ENCODE measurements at regions not wholly inside any gene's neighbourhood (a gene's known extent, or its start where the extent isn't known, plus 50 kb on each side); places are given as distances from the start of the nearest gene placed in this dataset.
A peak's percentile ranks its signal among the peaks of the same experiment; 100 is the strongest.
"Not testable (repeated sequence)": the region's sequence is repeated elsewhere in the genome, so short reads cannot be mapped to it uniquely, and the experiment has no call there.

DNA sequence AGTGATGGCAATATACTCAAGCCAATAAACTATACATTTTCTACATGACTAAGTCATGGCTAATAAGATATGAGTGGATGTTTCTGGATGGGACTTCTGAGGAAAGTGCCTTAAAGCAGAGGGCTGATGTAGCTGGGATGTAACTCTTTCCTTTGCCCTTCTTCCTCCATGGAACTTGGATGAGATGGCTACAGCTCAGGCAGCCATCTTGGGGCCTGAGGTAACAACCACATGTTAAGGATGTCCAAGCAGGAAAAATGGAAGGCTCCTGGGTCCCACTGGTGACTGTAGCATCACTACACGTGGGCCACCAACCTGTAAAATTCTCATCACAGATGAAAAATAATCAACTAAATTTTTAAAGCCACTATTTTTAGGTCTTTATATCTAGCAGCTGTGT, 54.4 kb upstream of the GRIP1 start:
- no peak for DNase-seq

DNA sequence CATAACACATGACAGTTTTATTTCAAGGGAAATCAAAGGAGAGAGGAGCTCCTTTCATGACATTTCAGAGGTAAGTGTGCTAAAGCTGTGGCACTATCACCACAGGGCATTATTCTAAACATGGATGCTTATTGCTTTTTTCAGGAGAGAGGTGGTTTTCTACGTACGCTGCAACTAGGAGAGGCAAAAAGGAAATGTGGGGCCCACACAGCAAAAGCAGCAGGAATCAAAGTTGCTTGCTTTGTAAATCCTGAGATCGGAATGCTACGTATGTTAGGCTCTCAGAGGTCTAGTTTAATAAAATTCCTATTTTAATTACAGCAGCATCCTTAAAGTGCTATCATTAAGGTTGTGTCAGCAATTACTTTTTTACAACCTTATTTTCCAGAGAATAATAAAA, 55.0 kb upstream of the GRIP1 start:
- DNase-seq, result no peak

DNA sequence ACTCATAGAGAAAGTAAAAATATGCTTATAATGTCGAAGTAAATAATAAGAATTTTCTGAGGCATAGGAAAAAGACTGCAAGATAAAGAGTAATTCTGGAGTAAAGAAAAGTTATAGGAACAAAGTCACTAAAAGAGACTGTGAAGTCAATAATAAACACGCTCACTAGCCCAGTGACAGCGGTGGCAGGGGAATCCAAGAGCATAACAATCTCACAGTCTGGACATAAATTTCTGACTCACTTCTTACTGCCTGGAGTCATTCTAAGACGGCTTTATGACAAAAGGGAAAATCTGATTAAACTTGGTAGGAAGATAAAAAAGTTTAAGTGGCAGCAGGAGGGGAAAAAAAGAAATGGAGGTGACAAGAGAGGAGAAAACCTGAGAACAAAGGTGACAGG, 56.4 kb upstream of the GRIP1 start:
- no peak for DNase-seq

DNA sequence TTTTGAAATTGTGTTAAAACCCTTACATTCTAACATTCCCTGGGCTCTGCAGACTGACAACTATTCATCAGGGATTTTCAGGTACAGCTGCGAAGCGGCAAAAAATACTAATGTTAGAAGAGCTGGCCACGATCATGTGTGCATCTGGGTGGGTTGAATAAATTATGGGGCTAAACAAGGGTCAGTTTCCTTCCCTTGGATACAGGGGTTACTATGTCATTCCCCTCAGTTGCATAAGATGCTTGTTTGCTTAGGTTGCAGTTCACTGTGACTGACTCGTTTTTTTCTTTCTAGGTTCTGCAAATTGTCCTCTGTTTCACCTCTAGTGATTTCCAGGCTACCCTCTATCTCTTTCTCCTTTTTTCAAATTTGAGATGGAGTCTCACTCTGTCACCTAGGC, 58.1 kb upstream of the GRIP1 start:
- no peak for DNase-seq

DNA sequence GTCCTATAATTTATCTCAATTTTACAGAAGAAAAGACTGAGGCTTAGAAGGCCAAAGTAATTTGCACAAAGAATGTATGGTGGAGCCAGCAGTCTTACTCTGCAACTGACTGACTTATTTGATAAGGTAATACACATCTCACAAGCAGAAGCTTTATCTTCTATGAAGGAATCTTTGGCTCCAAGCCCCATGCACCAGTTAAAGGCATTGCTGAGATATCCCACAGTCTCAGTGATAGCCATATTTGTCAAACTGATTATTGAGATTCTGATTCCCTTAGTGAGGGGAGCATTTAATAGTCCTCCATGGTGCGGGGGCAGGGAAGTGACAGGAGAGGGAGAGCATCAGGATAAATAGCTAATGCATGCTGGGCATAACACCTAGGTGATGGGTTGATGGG, 60.4 kb upstream of the GRIP1 start:
- no peak for DNase-seq

DNA sequence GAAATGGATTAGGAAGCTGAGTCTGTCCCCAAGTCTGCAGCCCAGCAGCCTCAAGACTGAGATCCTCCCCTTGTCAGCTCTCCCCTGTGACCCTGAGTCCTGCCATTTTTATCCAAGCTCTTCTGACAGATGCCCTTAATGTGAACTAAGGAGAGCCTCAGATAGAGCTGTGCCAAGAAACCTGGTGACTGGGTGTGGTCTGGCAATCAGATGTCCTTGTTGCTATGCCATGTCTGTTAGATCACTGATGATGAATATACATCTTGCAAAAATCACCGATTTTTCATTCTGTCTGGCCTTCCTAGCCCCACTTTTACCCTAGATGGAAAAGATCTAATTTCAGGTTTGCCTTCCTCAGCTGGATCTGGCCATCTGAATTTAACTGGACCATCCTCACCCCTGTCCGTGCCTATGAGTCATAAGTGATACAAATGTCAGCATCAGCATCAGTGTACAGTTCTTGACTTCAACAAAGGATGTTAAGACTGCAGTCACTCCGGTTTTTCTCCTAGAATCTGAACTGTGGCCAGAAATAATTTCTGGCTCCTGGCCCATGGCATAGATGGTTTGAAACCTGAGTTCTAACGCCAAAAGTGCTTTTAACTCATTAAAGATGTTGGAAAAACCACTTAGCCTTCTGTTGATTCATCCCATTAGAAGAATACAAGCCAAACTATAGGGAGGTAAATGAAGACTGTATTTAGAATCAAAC, 61.2 kb upstream of the GRIP1 start:
- peak; percentile 74 for DNase-seq

DNA sequence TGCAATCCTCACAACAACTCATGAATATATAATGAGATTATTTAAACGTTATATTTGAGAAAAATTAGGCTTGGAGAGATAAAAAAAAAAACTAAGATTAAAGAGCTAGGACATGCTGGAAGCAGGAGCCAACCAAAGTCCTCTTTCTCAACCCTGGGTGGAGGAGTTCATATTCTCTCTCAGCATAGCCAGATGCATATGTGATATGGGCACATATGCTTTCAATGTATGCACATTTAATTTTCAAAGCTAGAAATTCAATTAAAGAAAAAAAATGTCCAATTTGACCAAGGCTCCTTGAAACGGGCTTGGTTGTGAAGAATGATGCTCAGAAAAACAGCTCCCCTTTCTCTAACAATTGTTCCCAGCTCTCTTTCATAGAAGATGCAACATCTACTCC, 61.9 kb upstream of the GRIP1 start:
- DNase-seq, result peak; percentile 45

DNA sequence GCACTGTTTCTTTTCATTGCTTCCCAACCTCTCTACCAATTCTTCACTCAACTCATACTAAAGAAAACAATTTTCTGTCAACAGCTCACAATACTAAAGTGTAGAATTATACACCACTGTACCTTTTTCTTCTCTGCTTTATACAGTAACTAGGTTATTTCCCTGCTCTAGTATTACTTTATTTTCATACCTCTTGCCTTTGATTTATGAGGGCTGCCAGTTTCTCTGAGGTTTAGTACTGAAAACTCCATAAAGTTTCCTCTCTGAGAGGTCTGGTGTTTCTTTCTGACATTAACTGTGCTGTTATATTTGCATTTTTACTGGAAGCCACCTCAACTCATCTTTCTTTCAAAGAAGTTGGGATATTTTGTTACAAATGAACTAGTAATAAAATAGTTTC, 63.0 kb upstream of the GRIP1 start:
- no peak for DNase-seq

DNA sequence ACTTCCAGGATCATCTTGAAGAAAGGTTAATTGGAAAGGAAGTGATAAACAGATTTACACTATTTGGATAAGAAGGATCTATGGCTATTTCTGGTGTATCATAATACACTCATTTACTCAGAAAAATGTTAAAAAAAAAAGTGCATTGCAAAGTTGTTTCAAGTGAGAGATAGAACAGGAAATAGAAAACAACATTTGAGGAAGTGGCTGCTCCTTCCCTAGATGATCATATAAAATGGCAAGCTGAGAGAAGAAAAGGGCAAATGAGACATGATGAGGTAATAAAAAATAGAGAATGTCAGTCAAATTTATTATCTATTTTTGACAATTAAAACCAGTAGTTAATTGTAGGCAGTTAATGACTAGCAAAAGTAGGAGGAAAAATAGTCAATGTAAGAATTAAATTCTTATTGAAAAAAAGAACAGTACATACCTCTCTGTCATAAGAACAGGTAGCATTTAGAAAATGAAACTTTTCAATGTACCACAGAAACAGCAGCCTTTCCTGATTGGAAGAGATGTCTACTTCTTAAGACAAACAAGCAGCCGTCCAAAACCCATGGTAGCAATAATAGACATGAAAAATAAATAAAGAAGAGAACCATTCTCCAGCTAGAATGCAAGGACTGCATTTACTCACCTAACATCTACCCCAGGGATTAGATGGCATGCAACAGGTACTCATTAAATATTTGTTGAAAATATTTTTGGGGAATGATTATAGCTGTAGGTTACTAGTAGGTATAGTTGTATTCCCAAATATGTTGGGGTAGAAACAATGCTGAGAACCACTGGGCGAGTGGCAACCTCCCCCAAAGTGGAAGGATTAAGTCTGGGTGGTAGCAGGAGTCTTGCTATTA, 63.9 kb upstream of the GRIP1 start:
- DNase-seq, result no peak

DNA sequence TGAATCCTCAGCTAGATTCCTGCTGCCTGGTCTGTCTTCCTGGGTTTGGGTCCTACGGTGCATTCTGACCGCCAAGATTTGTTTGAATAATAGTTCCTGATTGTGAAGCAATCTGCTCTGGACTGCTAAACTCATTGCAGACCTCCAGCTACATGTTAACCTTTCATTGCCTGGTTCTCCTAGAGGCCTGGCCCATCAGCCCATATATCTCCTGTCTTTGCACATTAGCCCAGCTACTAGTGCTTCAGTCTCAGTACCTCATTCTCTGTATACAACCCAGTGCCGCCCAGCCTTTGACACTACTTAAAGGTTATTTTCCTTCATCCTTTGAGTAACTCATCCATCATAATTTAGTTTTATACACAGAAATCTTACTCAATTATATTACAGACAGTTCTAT, 65.6 kb upstream of the GRIP1 start:
- no peak for DNase-seq

DNA sequence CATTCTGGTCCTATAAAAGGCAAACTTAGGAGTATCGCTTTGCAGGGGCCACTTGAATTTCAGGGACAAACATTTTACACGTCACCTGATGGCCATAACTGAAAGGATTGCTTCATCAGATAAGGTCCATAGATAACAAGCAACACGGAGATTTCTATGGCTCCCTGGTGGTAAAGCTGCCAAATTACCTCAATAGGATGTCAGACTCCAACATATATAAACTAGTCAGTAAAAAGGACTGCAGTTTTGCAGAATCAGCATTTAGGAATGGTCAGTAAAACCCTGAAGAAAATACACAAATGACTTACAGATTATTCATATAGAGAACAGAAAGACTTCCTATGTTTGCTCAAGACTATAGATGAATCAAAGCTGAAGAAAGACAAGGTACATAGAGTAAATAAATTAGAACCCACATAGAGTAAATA, 66.1 kb upstream of the GRIP1 start:
- no peak for DNase-seq

DNA sequence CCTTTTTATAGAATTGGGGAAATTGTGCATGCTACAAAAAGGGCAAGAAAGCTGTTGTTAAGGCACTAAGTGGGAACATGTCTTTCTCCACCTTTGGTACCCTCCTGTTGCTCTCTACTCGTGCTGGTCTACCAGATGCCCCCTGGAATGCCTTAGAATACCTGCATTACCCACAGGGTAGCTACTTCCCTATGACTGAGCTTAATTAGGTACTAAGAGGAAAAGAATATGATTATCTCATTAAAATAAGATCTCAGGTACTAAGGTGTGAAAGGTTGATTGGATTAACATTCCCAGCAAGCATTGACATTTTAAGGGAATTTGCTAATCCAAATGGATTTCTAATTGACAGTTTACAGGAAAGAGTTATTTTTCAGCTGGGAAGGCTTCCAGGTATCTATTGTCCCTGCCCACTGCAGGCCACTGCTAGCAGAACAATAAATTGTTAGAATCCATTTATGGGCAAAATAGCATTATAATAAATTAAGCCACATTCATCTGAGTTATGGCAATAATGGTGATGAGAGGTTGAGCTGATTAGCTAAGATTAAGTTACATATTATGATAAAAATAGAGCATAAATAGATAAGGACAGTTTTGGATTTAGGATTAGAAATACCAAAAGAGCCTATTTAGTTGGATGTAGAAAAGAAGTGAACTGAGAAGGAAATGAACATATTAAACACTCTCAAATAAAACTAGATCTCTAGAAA, 67.8 kb upstream of the GRIP1 start:
- no peak for DNase-seq

DNA sequence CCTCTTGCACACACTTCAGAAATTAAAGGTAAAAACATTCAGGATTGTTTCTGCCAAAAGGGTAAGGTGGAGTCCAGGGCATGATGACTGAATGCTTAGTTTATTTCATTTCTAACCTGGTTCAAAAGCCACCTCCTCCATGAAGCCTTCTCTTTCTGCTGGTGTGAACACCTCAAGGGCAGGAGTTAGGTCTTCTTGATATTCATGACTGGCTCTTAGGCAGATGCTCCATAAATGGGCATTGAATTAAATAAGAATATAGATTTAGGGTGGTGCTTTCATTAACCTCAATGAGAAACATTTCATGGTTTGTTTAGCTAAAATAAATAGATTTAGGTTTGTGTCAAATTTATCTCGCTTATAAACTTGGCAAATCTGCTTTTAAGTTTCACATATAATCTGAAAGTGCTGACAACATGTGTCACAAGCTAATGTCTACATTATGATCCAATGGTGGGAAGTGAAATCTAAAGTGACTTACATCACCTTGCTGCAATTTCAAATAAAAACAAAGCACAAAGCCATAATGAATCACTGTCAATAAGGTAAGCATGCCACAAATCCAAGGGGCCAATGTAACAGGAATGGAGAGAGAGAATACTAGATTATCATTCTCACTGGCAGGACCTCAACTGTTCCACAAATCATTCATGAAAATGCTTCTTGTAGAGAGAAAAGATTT, 72.7 kb upstream of the GRIP1 start:
- no peak for DNase-seq

DNA sequence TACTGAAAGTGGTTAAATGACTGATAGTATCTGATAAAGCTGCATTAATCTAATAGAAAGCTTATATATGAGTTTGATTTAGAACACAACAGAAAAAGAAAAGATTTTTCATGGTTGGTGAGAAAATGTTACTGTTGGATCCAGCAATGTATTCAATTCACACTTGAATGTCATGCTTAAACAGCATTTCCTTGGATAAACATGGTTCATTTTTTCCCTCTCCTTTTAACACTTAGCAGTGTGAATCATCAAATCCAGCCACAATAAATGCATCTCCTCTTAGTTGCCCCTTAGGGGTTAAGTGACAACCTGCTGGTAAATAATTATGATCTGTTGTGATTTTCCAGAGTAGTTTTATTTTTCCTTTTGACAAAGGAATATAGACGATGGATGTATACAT, 74.9 kb upstream of the GRIP1 start:
- DNase-seq, result no peak

DNA sequence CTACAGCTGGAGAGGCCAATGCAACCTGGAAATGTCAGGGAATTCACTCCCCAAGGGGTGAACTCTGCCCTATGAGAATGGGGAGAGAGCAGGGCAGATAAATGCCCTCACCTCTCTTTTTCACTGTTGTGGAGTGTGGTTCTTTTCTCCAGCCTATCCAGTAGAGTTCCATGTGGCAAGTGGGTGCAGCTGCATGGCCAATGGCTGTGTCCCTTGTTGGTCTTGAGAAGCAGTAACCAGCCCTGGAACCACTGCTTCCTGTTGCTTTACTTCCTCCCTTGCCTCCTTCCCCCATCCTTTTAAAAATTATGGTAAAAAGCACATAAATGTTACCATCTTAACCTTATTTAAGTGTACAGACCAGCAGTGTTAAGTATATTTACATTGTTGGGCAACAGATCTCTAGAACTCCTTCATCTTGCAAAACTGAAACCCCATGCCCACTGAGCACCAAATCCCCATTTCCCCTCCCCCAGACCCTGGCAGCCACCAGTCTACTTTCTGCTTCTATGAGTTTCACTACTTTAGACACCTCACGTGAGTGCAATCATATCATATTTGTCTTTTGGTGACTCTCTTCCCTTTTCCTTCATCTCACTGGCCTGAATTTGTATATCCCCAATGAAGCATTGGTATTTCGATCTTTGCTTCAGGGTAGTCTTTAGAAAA, 77.0 kb upstream of the GRIP1 start:
- no peak for DNase-seq

DNA sequence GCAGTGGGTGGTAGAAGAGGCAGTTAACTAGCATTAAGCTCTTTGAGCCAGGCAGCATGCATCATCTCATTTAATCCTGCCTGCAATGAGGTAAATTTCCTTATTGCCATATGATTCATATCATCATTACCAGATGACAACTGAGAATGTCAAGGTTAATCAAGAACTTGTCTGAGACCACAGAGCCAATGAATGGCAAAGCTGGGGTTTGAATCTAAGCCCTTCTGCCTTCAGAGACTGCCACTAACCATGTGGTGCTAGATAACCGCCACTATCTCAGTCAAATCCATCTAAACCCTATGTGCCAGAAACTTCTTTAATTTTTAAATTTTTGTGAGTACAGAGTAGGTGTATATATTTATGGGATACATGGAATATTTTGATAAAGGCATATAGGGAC, 77.8 kb upstream of the GRIP1 start:
- no peak for DNase-seq

DNA sequence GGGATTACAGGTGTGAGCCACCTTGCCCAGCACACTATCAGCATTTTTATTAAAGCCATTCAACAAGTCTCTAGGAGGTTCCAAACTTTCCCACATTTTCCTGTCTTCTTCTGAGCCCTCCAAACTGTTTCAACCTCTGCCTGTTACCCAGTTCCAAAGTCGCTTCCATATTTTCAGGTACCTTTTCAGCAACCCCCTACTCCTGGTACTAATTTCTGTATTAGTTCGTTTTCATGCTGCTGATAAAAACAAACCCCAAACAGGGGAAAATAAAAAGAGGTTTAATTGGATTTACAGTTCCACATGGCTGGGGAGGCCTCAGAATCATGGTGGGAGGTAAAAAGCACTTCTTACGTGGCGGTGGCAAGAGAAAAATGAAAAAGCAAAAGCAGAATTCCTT, 81.2 kb upstream of the GRIP1 start:
- not testable (repeated sequence) for DNase-seq

DNA sequence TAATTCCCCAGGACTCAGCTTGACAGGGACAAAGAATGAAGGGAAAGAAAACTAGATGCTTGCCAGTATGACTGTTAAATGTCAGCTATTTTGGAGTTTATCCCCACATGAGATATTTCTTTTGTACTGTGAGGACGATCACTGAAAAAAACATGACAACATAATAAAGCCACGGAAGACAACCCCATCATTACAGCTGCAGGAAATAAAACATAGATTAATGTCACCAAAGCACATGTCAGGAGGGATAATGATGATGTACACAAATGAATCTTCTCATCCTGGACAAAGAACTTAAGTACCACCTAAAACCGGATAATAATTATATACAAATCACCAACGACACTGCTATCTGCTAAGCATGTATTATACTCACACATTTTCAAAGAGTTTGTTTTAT, 84.6 kb upstream of the GRIP1 start:
- DNase-seq, result no peak

DNA sequence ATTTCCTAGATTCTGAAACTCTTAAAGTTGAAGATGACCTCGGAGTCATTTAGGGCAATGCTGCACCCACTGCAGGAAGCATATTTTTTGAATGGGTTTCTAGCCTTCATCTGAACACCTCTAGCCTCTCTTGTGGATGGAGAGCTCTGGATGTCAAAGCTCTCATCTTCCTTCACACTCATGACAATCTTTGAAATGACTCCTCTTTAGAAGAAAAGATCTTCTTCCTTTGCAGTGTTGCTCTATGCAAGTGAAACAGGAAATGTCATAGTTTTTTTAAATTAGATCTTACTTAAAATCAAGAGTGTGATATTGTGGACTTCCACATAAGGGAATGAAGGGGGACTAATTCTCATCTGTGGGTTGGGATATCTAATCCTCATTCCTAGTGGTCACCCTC, 86.3 kb upstream of the GRIP1 start:
- no peak for DNase-seq

DNA sequence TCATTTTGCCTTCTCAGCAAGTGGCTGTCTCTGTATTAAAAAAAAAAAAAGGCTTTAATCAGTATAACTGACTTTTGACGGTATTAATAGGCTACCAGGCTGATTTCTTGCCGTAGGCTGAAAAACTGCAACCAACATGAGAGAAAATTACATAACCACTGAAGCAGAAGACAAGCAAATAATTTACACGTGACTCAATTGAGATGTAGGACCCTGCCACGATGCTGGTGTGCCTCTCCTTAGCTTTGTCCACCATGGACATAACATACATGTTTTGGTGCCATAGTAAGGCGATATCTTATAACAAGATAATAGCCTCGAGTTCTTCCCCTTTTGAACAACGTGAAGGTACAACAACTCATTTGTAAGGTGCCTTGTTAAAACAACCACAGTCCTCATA, 88.7 kb upstream of the GRIP1 start:
- DNase-seq, result no peak

DNA sequence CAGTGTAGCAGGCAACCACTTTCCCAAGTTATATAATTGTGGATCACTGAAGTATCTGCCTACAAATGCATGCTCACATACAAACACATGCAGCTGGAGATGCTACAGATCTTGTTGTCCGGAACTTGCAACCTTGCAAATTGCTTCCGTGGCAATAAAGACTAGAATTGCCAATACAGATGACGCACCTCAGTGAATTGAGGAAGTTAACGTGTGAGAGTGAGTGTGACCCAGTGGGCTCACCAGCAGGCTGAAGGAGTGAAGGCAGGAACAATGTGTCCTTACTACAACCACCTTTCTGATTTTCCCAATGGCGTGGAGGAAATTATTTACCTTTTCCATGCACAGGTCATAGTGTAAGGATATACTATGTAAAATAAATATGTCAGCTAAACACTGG, 89.4 kb upstream of the GRIP1 start:
- DNase-seq, result no peak

DNA sequence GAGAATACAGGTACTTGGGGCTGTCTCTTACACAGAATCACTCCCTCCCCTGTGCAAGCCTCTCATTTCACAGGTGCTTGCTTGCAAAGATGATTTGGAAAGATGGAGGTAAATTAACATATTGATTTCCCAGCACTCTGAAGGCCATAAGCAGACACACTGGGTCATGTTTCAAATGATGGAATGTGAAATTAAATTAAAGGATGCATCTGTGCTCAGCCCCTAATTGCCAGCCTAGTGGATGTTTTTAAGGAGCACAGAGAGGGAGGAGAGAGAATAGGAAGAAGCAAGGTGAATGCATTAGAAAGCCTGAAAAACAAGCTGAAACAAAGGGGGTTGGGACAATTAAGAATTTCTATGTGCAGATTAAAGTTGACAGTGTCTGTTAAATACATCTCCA, 96.1 kb upstream of the GRIP1 start:
- DNase-seq, result peak; percentile 84

DNA sequence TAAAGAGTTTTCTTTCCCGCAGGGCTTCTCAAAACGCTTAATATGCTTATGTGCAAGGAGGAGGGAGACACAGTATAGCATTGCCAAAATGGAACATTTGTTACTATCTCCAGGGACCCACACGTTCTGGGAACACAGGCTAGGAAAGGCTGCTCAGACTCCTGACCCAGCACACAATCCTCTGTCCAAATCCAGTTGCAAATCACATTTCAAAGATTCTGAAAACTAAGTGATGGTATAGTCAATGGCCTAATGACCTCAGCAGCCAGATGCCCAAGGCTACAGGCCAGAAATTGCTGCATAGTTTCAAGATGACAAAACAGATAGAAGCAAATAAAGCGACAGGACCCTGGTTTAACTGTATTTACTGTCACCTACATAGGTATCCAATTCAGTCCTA, 97.0 kb upstream of the GRIP1 start:
- peak; percentile 53 for DNase-seq

All from NCI-H2171 treated with DMSO at 0.1 percent for 48 hours (cell line).